Keratinocyte (primary cell): ENCODE measurements at regions not wholly inside any gene's neighbourhood (a gene's known extent, or its start where the extent isn't known, plus 50 kb on each side); places are given as distances from the start of the nearest gene placed in this dataset.

ENCODE experiments used
- EZH2 ChIP-seq: IDR thresholded peaks from one replicate; pipeline ENCODE4 v1.6.1; 2012; ENCODE audit warnings: inconsistent platforms, mild to moderate bottlenecking, low read length, moderate library complexity
- TF ChIP-seq, protein P1 (sequence below), 3 experiments: IDR thresholded peaks in 1 of 3; conservative IDR thresholded peaks in 1 of 3; optimal IDR thresholded peaks in 1 of 3; 2 replicates in 2 of 3; 3 replicates in 1 of 3; pipeline versions ENCODE3 to v1.5.1; 2011; ENCODE audit warnings: low read length in 3 of 3, mild to moderate bottlenecking in 3 of 3, moderate library complexity in 2 of 3, control low read depth in 1 of 3, inconsistent platforms in 1 of 3; ENCODE audit not compliant: insufficient read depth in 2 of 3; ENCODE audit errors: extremely low read depth in 1 of 3

DNA sequence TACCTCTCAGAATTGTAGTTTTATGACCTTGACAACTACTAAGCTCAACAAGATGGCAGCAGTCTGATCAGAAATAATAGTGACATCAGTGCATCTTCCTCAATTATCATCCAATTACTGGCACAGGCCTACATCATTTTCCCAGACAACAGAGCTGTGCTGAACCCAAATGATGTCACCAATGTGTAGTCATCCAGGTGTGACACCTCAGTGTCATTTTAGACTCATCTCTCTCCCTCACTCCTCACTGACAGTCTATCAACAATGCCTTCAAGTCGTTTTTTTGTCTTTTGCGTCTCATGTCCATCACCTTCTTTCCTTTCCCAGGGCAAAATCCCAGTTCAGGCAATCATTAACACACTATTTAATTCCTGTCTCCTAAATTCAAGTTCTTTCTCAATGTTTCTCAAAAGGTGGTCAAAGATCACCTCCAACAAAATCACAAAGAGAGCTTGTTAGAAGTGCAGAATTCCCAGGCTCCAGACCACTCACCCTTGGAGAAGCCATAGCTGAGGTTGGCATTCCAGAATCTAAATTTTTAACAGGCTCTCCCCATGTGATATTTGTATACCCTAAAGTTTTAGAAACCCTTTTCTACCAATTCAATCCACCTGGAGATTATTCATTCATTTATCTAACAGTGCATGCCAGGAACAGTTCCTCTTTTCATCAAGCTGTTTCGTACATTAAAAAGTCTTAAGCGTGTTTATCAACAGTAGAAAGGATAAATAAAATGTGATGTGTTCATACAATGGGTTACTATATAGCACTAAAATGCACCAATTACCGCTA, 125.3 kb upstream of the KLF7 start:
- TF ChIP-seq, protein P1, sequence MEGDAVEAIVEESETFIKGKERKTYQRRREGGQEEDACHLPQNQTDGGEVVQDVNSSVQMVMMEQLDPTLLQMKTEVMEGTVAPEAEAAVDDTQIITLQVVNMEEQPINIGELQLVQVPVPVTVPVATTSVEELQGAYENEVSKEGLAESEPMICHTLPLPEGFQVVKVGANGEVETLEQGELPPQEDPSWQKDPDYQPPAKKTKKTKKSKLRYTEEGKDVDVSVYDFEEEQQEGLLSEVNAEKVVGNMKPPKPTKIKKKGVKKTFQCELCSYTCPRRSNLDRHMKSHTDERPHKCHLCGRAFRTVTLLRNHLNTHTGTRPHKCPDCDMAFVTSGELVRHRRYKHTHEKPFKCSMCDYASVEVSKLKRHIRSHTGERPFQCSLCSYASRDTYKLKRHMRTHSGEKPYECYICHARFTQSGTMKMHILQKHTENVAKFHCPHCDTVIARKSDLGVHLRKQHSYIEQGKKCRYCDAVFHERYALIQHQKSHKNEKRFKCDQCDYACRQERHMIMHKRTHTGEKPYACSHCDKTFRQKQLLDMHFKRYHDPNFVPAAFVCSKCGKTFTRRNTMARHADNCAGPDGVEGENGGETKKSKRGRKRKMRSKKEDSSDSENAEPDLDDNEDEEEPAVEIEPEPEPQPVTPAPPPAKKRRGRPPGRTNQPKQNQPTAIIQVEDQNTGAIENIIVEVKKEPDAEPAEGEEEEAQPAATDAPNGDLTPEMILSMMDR (optimal IDR thresholded peaks at IDR 0.05 in 1 of 3, IDR thresholded peaks at IDR 0.05 in 1 of 3, conservative IDR thresholded peaks at IDR 0.05 in 1 of 3; ENCODE audit: extremely low read depth in 1 of 3, insufficient read depth in 2 of 3, low read length in 3 of 3), result no peak
- TF ChIP-seq EZH2, result no peak
